Karpas-422 (cell line): ENCODE measurements at regions not wholly inside any gene's neighbourhood (a gene's known extent, or its start where the extent isn't known, plus 50 kb on each side); places are given as distances from the start of the nearest gene placed in this dataset.

ENCODE experiments used
- DNase-seq: peaks from one replicate; pipeline ENCODE4 v3.0.0-alpha.2; 2015
- H2AFZ ChIP-seq: fragments of 200-600 bp; sonication (generic); 2 replicates; pipeline ENCODE4 v1.6.1; 2014; ENCODE audit warnings: antibody characterized with exemption, low read length, mixed read lengths
- H3K27ac ChIP-seq: fragments of 200-600 bp; sonication (generic); 2 replicates; pipeline ENCODE4 v1.5.1; 2014; ENCODE audit warnings: mild to moderate bottlenecking, low read length, moderate library complexity
- H3K27me3 ChIP-seq: fragments of 200-600 bp; sonication (generic); 2 replicates; pipeline ENCODE4 v1.6.1; 2014; ENCODE audit warnings: low read length, mixed read lengths
- H3K36me3 ChIP-seq: fragments of 200-600 bp; sonication (generic); 2 replicates; pipeline ENCODE4 v1.6.1; 2014; ENCODE audit warnings: low read length, mixed read lengths; ENCODE audit not compliant: insufficient read depth
- H3K4me1 ChIP-seq: fragments of 200-600 bp; sonication (generic); 2 replicates; pipeline ENCODE4 v1.6.1; 2014; ENCODE audit warnings: mild to moderate bottlenecking, low read length, mixed read lengths
- H3K4me2 ChIP-seq: fragments of 200-600 bp; sonication (generic); 2 replicates; pipeline ENCODE4 v1.6.1; 2014; ENCODE audit warnings: low read length, low read depth, mild to moderate bottlenecking; ENCODE audit not compliant: poor library complexity, severe bottlenecking
- H3K4me3 ChIP-seq: fragments of 200-600 bp; sonication (generic); 2 replicates; pipeline ENCODE4 v1.5.1; 2014; ENCODE audit warnings: mild to moderate bottlenecking, antibody characterized with exemption, low read length, mixed read lengths
- H3K79me2 ChIP-seq: fragments of 200-600 bp; sonication (generic); 2 replicates; pipeline ENCODE4 v1.6.1; 2014; ENCODE audit warnings: mild to moderate bottlenecking, low read length, mixed read lengths
- H3K9ac ChIP-seq: fragments of 200-600 bp; sonication (generic); 2 replicates; pipeline ENCODE4 v1.6.0; 2014; ENCODE audit warnings: low read length
- H3K9me2 ChIP-seq: fragments of 200-600 bp; sonication (generic), shearing (Covaris generic); replicated peaks from 2 replicates; pipeline ENCODE4 v1.6.0; 2014; ENCODE audit warnings: mild to moderate bottlenecking, low read length, moderate library complexity; ENCODE audit not compliant: insufficient read depth
- H3K9me3 ChIP-seq: fragments of 300-700, 200-600 bp; sonication (generic); 2 replicates; pipeline ENCODE4 v1.6.1; 2014; ENCODE audit warnings: low read length, mixed read lengths
- H4K20me1 ChIP-seq: fragments of 200-600 bp; sonication (generic); 2 replicates; pipeline ENCODE4 v1.6.1; 2014; ENCODE audit warnings: mild to moderate bottlenecking, antibody characterized with exemption, low read length, low read depth; ENCODE audit not compliant: insufficient read depth

- H3K36me3 ChIP-seq, result no peaks in the 10 kb centered on the region
- no peak overlapping the region for H3K4me3 ChIP-seq
- no peak for DNase-seq
- no peaks in the 10 kb centered on the region for H3K79me2 ChIP-seq
- H4K20me1 ChIP-seq, result no peaks in the 10 kb centered on the region
- H3K9ac ChIP-seq, result no peak overlapping the region
- H3K9me2 ChIP-seq, result no peaks in the 10 kb centered on the region
- H3K27ac ChIP-seq, result no peak overlapping the region
- H3K4me2 ChIP-seq, result no peak overlapping the region
- no peaks in the 10 kb centered on the region for H3K4me1 ChIP-seq
- H3K9me3 ChIP-seq, result peaks cover 14% of the 10 kb centered on the region; the same call in 1 of the 2 replicates
- H2AFZ ChIP-seq, result no peak overlapping the region
- H3K27me3 ChIP-seq, result no peaks in the 10 kb centered on the region
Measured at GRCh38 chr18:60754413-60755009, 381.9 kb upstream of the MC4R start.

GRCh38 chr18:60755134-60755533, 382.6 kb upstream of the MC4R start:
- Histone ChIP-seq H3K4me2 (no peak overlapping the region), H3K27ac (no peak overlapping the region), H3K79me2 (no peaks in the 10 kb centered on the region), H3K27me3 (no peaks in the 10 kb centered on the region), H2AFZ (no peak overlapping the region), H3K4me3 (no peak overlapping the region), H3K9me3 (peaks cover 14% of the 10 kb centered on the region; the same call in 1 of the 2 replicates), H3K4me1 (no peaks in the 10 kb centered on the region), H3K9me2 (no peaks in the 10 kb centered on the region), H3K36me3 (no peaks in the 10 kb centered on the region), H3K9ac (no peak overlapping the region), H4K20me1 (no peaks in the 10 kb centered on the region)
- DNase-seq, result no peak

GRCh38 chr18:60775978-60776377, 403.4 kb upstream of the MC4R start:
- Histone ChIP-seq H4K20me1 (no peaks in the 10 kb centered on the region), H3K27ac (no peak overlapping the region), H3K9me2 (no peaks in the 10 kb centered on the region), H3K9me3 (peaks cover 43% of the 10 kb centered on the region), H3K4me2 (no peak overlapping the region), H3K27me3 (no peaks in the 10 kb centered on the region), H3K9ac (no peak overlapping the region), H3K36me3 (no peaks in the 10 kb centered on the region), H3K4me1 (no peaks in the 10 kb centered on the region), H3K4me3 (no peak overlapping the region), H2AFZ (no peak overlapping the region), H3K79me2 (no peaks in the 10 kb centered on the region)
- DNase-seq, result no peak

- Histone ChIP-seq H3K9me3 (peaks cover 9% of the 10 kb centered on the region; the same call in 1 of the 2 replicates), H3K4me1 (no peaks in the 10 kb centered on the region), H2AFZ (no peak overlapping the region), H3K4me2 (no peak overlapping the region), H4K20me1 (no peaks in the 10 kb centered on the region), H3K36me3 (no peaks in the 10 kb centered on the region), H3K4me3 (no peak overlapping the region), H3K27ac (no peak overlapping the region), H3K79me2 (no peaks in the 10 kb centered on the region), H3K27me3 (no peaks in the 10 kb centered on the region), H3K9me2 (no peaks in the 10 kb centered on the region), H3K9ac (no peak overlapping the region)
- no peak for DNase-seq
Measured at GRCh38 chr18:60784161-60784560, 411.6 kb upstream of the MC4R start.

- Histone ChIP-seq H3K4me1 (no peaks in the 10 kb centered on the region), H3K36me3 (no peaks in the 10 kb centered on the region), H3K4me2 (no peak overlapping the region), H3K27me3 (no peaks in the 10 kb centered on the region), H4K20me1 (no peaks in the 10 kb centered on the region), H3K27ac (no peak overlapping the region), H3K9me3 (peaks cover 4% of the 10 kb centered on the region; the same call in 1 of the 2 replicates), H3K4me3 (no peak overlapping the region), H2AFZ (no peak overlapping the region), H3K9ac (no peak overlapping the region), H3K79me2 (no peaks in the 10 kb centered on the region), H3K9me2 (no peaks in the 10 kb centered on the region)
- DNase-seq, result no peak
Measured at GRCh38 chr18:60794802-60795201, 422.2 kb upstream of the MC4R start.

GRCh38 chr18:60804415-60804814, 431.8 kb upstream of the MC4R start:
- no peak overlapping the region for H3K4me2 ChIP-seq
- no peak for DNase-seq
- no peaks in the 10 kb centered on the region for H3K9me3 ChIP-seq
- H3K36me3 ChIP-seq, result no peaks in the 10 kb centered on the region
- H3K27ac ChIP-seq, result no peak overlapping the region
- no peaks in the 10 kb centered on the region for H3K27me3 ChIP-seq
- no peaks in the 10 kb centered on the region for H3K79me2 ChIP-seq
- no peak overlapping the region for H3K9ac ChIP-seq
- H3K4me3 ChIP-seq, result no peak overlapping the region
- no peaks in the 10 kb centered on the region for H3K4me1 ChIP-seq
- H2AFZ ChIP-seq, result no peak overlapping the region
- H3K9me2 ChIP-seq, result no peaks in the 10 kb centered on the region
- no peaks in the 10 kb centered on the region for H4K20me1 ChIP-seq

- H3K9me2 ChIP-seq, result no peaks in the 10 kb centered on the region
- peaks cover 6% of the 10 kb centered on the region; the same call in 1 of the 2 replicates for H3K9me3 ChIP-seq
- no peaks in the 10 kb centered on the region for H3K36me3 ChIP-seq
- no peak for DNase-seq
- no peaks in the 10 kb centered on the region for H3K27me3 ChIP-seq
- no peak overlapping the region for H3K4me2 ChIP-seq
- H3K27ac ChIP-seq, result no peak overlapping the region
- no peak overlapping the region for H3K9ac ChIP-seq
- H3K4me1 ChIP-seq, result no peaks in the 10 kb centered on the region
- no peak overlapping the region for H3K4me3 ChIP-seq
- H4K20me1 ChIP-seq, result no peaks in the 10 kb centered on the region
- H2AFZ ChIP-seq, result no peak overlapping the region
- no peaks in the 10 kb centered on the region for H3K79me2 ChIP-seq
Measured at GRCh38 chr18:60809937-60810336, 437.4 kb upstream of the MC4R start.

- no peak for DNase-seq
- Histone ChIP-seq H3K9me2 (no peaks in the 10 kb centered on the region), H3K9ac (no peak overlapping the region), H3K36me3 (no peaks in the 10 kb centered on the region), H4K20me1 (no peaks in the 10 kb centered on the region), H2AFZ (no peak overlapping the region), H3K9me3 (peaks cover 19% of the 10 kb centered on the region; the same call in 1 of the 2 replicates), H3K4me1 (no peaks in the 10 kb centered on the region), H3K4me2 (no peak overlapping the region), H3K27ac (no peak overlapping the region), H3K27me3 (no peaks in the 10 kb centered on the region), H3K4me3 (no peak overlapping the region), H3K79me2 (no peaks in the 10 kb centered on the region)
Measured at GRCh38 chr18:60812921-60813320, 440.3 kb upstream of the MC4R start.
